B cell (primary cell): ENCODE measurements at regions not wholly inside any gene's neighbourhood (a gene's known extent, or its start where the extent isn't known, plus 50 kb on each side); places are given as distances from the start of the nearest gene placed in this dataset.

Experiments
- ATAC-seq: fragments of 200-7000 bp; cut with Tn5 transposase; one replicate; pipeline ENCODE4 v1.10.0; 2021; ENCODE audit warnings: low read depth, mild to moderate bottlenecking, moderate number of reproducible peaks, moderate library complexity
- CTCF ChIA-PET: fragments of 350-600 bp; sonication (Branson Sonifier 250); formaldehyde crosslinking; loops from one replicate; lab custom pipeline; 2021; ENCODE audit warnings: antibody characterized with exemption, inconsistent platforms; lab: Charles Lee
- POLR2A ChIA-PET: fragments of 350-600 bp; sonication (Branson Sonifier 250); formaldehyde crosslinking; loops from one replicate; lab custom pipeline; 2021; ENCODE audit warnings: antibody characterized with exemption; lab: Charles Lee
- DNase-seq: peaks from one replicate; pipeline ENCODE4 v3.0.0; 2013
- H2AFZ ChIP-seq: 2 replicates; pipeline ENCODE4 v1.6.1; 2012; ENCODE audit warnings: mild to moderate bottlenecking, low read depth, low read length; ENCODE audit not compliant: insufficient read depth, poor library complexity, severe bottlenecking
- H3K27ac ChIP-seq, 2 donors: 1 replicate in 1 of 2; 2 replicates in 1 of 2; pipeline ENCODE4 v1.5.1; 2012 to 2013; ENCODE audit warnings: low read length in 2 of 2, mild to moderate bottlenecking in 2 of 2, moderate library complexity in 1 of 2
- H3K27me3 ChIP-seq, 4 experiments: fragments of 200-600 bp in 1 of 4; sonication (generic) in 1 of 4; replicated peaks in 1 of 4; 1 replicate in 2 of 4; 2 replicates in 2 of 4; pipeline versions ENCODE4 v1.6.1 to v1.7.0; 2013 to 2016; ENCODE audit warnings: low read length in 3 of 4, mild to moderate bottlenecking in 2 of 4, mixed read lengths in 1 of 4, moderate library complexity in 1 of 4; ENCODE audit not compliant: insufficient read depth in 4 of 4, control insufficient read depth in 3 of 4; ENCODE audit errors: control extremely low read depth in 1 of 4
- H3K36me3 ChIP-seq, 2 experiments: replicated peaks in 1 of 2; 1 replicate in 1 of 2; 2 replicates in 1 of 2; pipeline versions ENCODE4 v1.6.1 to v1.7.1; 2013; ENCODE audit warnings: low read length in 1 of 2; ENCODE audit not compliant: insufficient read depth in 2 of 2, control insufficient read depth in 1 of 2; ENCODE audit errors: control extremely low read depth in 1 of 2, extremely low read depth in 1 of 2
- H3K4me1 ChIP-seq, 2 donors: fragments of 200-600 bp in 1 of 2; sonication (generic) in 1 of 2; 1 replicate in 1 of 2; 2 replicates in 1 of 2; pipeline versions ENCODE4 v1.5.1 to v1.6.1; 2013 to 2017; ENCODE audit warnings: low read length in 2 of 2; ENCODE audit not compliant: control insufficient read depth in 2 of 2, insufficient read depth in 2 of 2
- H3K4me2 ChIP-seq: replicated peaks from 2 replicates; pipeline ENCODE3; 2012; ENCODE audit warnings: mild to moderate bottlenecking, low read depth, low read length; ENCODE audit not compliant: poor library complexity, severe bottlenecking
- H3K4me3 ChIP-seq, 5 experiments: fragments of 200-600 bp in 1 of 5; sonication (generic) in 1 of 5; 1 replicate in 3 of 5; 2 replicates in 2 of 5; pipeline versions ENCODE4 v1.5.1 to v1.7.0; 2011 to 2016; ENCODE audit warnings: low read length in 4 of 5, mild to moderate bottlenecking in 4 of 5, low read depth in 2 of 5, control low read depth in 1 of 5, moderate library complexity in 1 of 5; ENCODE audit not compliant: insufficient read depth in 1 of 5; ENCODE audit errors: control extremely low read depth in 1 of 5, extremely low read depth in 1 of 5
- H3K79me2 ChIP-seq: fragments of 200-600 bp; sonication (generic); one replicate; pipeline ENCODE4 v1.6.0; 2016; ENCODE audit warnings: low read length; ENCODE audit not compliant: control insufficient read depth, insufficient read depth
- H3K9ac ChIP-seq: fragments of 200-600 bp; sonication (generic); 2 replicates; pipeline ENCODE4 v1.6.1; 2017; ENCODE audit warnings: mild to moderate bottlenecking, low read length, moderate library complexity
- H3K9me3 ChIP-seq, 3 donors: one replicate each; pipeline versions ENCODE4 v1.6.1 to v1.7.1; 2013; ENCODE audit warnings: low read length in 2 of 3; ENCODE audit not compliant: control insufficient read depth in 2 of 3, insufficient read depth in 1 of 3; ENCODE audit errors: control extremely low read depth in 1 of 3
- H4K20me1 ChIP-seq: 2 replicates; pipeline ENCODE4 v1.6.0; 2012; ENCODE audit warnings: mild to moderate bottlenecking, low read length; ENCODE audit not compliant: insufficient read depth, control insufficient read depth, poor library complexity, severe bottlenecking
- H3K27ac Mint-ChIP-seq: one replicate; pipeline ENCODE4 v1.8.0; 2021; ENCODE audit warnings: mixed read lengths
- H3K27me3 Mint-ChIP-seq: one replicate; pipeline ENCODE4 v1.8.0; 2021; ENCODE audit warnings: mixed read lengths
- H3K4me1 Mint-ChIP-seq: one replicate; pipeline ENCODE4 v1.8.0; 2021; ENCODE audit warnings: mixed read lengths
- H3K4me3 Mint-ChIP-seq: one replicate; pipeline ENCODE4 v1.8.0; 2021; ENCODE audit warnings: mixed read lengths
- H3K9me3 Mint-ChIP-seq: one replicate; pipeline ENCODE4 v1.8.0; 2022; ENCODE audit warnings: mixed read lengths; ENCODE audit not compliant: insufficient read depth
- CTCF ChIP-seq: fragments of 200-600 bp; IDR thresholded peaks from one replicate; pipeline ENCODE4 v1.8.0; 2022; ENCODE audit warnings: antibody characterized with exemption, mild to moderate bottlenecking
- EZH2 ChIP-seq: IDR thresholded peaks from 2 replicates; pipeline ENCODE4 v1.6.1; 2012; ENCODE audit warnings: borderline replicate concordance, low read depth, mild to moderate bottlenecking, moderate library complexity, low read length; ENCODE audit not compliant: insufficient read depth, poor library complexity, severe bottlenecking
- WGBS: methylation state at CpG from one replicate; pipeline ENCODE4 v1.1.5; 2013; ENCODE audit warnings: missing lambda C conversion rate; ENCODE audit not compliant: insufficient coverage; 5-methylcytosine and 5-hydroxymethylcytosine counted together
- intact Hi-C: fragments of 100-400 bp; cut with micrococcal nuclease; formaldehyde crosslinking; loops from one replicate; pipeline ENCODE4 v1.10.0; 2022

GRCh38 chr6:76742919-76743318, 670.5 kb upstream of the IMPG1 start:
- ChIA-PET POLR2A (no interaction called here), CTCF (no interaction called here)
- Histone ChIP-seq H3K4me3 (no peak overlapping the region), H3K27me3 (no peaks in the 10 kb centered on the region), H4K20me1 (no peaks in the 10 kb centered on the region), H3K36me3 (no peaks in the 10 kb centered on the region), H3K4me1 (no peaks in the 10 kb centered on the region), H3K9ac (no peak overlapping the region), H3K4me2 (no peak overlapping the region), H3K79me2 (no peaks in the 10 kb centered on the region), H3K27ac (no peak overlapping the region), H2AFZ (no peak overlapping the region), H3K9me3 (no peaks in the 10 kb centered on the region)
- H3K9me3 Mint-ChIP-seq, result peaks cover 7% of the 10 kb centered on the region
- no peaks in the 10 kb centered on the region for H3K4me1 Mint-ChIP-seq
- no peak overlapping the region for H3K4me3 Mint-ChIP-seq
- no peak overlapping the region for H3K27ac Mint-ChIP-seq
- H3K27me3 Mint-ChIP-seq, result no peaks in the 10 kb centered on the region
- ATAC-seq, result no peak
- no peak for DNase-seq
- TF ChIP-seq EZH2 (no peak), CTCF (no peak)
- intact Hi-C loops, result no loop called here
- 83% methylated on average over 2 of the region's 2 CpGs for WGBS

GRCh38 chr6:76719449-76719848, 647.0 kb upstream of the IMPG1 start:
- no peaks in the 10 kb centered on the region for H3K4me1 ChIP-seq
- H3K9ac ChIP-seq, result no peak overlapping the region
- no peaks in the 10 kb centered on the region for H3K79me2 ChIP-seq
- H3K9me3 ChIP-seq, result no peaks in the 10 kb centered on the region
- H3K27ac ChIP-seq, result no peak overlapping the region
- no peak for ATAC-seq
- TF ChIP-seq EZH2 (no peak), CTCF (no peak)
- no peaks in the 10 kb centered on the region for H3K36me3 ChIP-seq
- no peak for DNase-seq
- no peak overlapping the region for H2AFZ ChIP-seq
- WGBS, result no CpG with 5 or more reads among the region's 1 CpG
- no peak overlapping the region for H3K4me2 ChIP-seq
- H3K27me3 ChIP-seq, result no peaks in the 10 kb centered on the region
- Mint-ChIP-seq H3K4me1 (no peaks in the 10 kb centered on the region), H3K27ac (no peak overlapping the region), H3K27me3 (no peaks in the 10 kb centered on the region), H3K9me3 (no peaks in the 10 kb centered on the region), H3K4me3 (no peak overlapping the region)
- ChIA-PET POLR2A (no interaction called here), CTCF (no interaction called here)
- no peak overlapping the region for H3K4me3 ChIP-seq
- H4K20me1 ChIP-seq, result no peaks in the 10 kb centered on the region
- intact Hi-C loops, result no loop called here
